Heart left ventricle (tissue), 13 donors: ENCODE measurements at regions not wholly inside any gene's neighbourhood (a gene's known extent, or its start where the extent isn't known, plus 50 kb on each side); places are given as distances from the start of the nearest gene placed in this dataset.

ENCODE experiments used
- CTCF ChIP-seq, 12 donors: fragments of 200-600 bp; sonication (generic) in 4 of 12; IDR thresholded peaks; one replicate each; pipeline versions ENCODE4 v1.5.0 to v1.8.0; 2018 to 2022; ENCODE audit warnings: antibody characterized with exemption in 12 of 12, mild to moderate bottlenecking in 5 of 12
- POLR2A ChIP-seq, 2 donors: fragments of 450-650 bp; IDR thresholded peaks; one replicate each; pipeline ENCODE4 v1.6.1; 2017; ENCODE audit warnings: antibody characterized with exemption in 2 of 2, mild to moderate bottlenecking in 2 of 2, moderate library complexity in 2 of 2
- donor health status: ischemic (EF 13 %, LVEDD 7.1; RV severe dilation, severe dysfunction).
- donor health status: DM: no; HTN: yes; CAD: no.
- donor health status: DM: no; HTN: no; CAD: no.
- donor health status: ischemic (EF 25% LVEDD 6.9; RV normal size, moderate dysfunction).
- donor health status: ischemic (EF 25% LVEDD 5.7; RV mildly dilated, moderate dysfunction).
- donor health status: ischemic (EF 35%, LVEDD 5.7; RV mildly dilated, moderate dysfunction).
- donor health status: nonischemic (EF 11% LVEDD 7.7; RV severe dilation, severe dysfunction).
- donor health status: DM: yes; HTN: yes; CAD: no.
- donor health status: PGD.
- donor health status: ischemic (EF 29% LVEDD 5.4; RV normal size, mild dysfunction).
- donor health status: nonischemic (EF 23%, LVEDD 6.1; RV moderate dilation, normal function).

GRCh38 chr7:142482891-142483658 lies 225.2 kb upstream of the PRSS58 start:
- TF ChIP-seq CTCF (IDR thresholded peaks at IDR 0.05) (peak; percentile 32 to 70 (median 50)), POLR2A (IDR thresholded peaks at IDR 0.05) (no peak)
